ENCODE measurements at regions not wholly inside any gene's neighbourhood (a gene's known extent, or its start where the extent isn't known, plus 50 kb on each side); places are given as distances from the start of the nearest gene placed in this dataset.

DNA sequence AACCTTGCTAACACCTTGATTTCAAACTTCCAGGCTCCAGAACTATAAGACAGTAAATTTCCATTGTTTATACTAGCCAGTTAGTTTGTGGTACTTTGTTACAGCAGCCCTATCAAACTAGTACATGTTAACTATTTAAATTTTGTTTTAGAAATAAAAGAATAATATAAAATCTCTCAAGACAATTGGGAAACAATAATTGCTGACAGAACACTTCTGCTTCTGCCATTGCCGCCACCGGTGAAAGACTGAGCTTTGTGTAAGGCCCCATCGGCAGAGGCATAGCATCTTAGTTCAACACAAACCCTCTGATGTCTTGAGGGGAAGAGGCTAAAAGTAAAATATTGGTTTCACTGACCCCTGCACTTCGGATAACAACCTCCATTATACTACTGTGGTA is 1607.1 kb upstream of the SEL1L start:
- no peak overlapping the region for H3K4me3 ChIP-seq (ENCODE audit: low read depth, low read length, poor library complexity, severe bottlenecking)
- H3K9me2 ChIP-seq (ENCODE audit: low read depth, low read length): no peaks in the 10 kb centered on the region
- no peak overlapping the region for H3K4me2 ChIP-seq (ENCODE audit: low read length)
- TF ChIP-seq, protein P1, sequence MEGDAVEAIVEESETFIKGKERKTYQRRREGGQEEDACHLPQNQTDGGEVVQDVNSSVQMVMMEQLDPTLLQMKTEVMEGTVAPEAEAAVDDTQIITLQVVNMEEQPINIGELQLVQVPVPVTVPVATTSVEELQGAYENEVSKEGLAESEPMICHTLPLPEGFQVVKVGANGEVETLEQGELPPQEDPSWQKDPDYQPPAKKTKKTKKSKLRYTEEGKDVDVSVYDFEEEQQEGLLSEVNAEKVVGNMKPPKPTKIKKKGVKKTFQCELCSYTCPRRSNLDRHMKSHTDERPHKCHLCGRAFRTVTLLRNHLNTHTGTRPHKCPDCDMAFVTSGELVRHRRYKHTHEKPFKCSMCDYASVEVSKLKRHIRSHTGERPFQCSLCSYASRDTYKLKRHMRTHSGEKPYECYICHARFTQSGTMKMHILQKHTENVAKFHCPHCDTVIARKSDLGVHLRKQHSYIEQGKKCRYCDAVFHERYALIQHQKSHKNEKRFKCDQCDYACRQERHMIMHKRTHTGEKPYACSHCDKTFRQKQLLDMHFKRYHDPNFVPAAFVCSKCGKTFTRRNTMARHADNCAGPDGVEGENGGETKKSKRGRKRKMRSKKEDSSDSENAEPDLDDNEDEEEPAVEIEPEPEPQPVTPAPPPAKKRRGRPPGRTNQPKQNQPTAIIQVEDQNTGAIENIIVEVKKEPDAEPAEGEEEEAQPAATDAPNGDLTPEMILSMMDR (IDR thresholded peaks at IDR 0.05; ENCODE audit: low read length): no peak
- TF ChIP-seq EZH2 (IDR thresholded peaks at IDR 0.05; ENCODE audit: borderline replicate concordance, low read length): no peak
- H3K36me3 ChIP-seq (ENCODE audit: insufficient read depth, low read length): no peaks in the 10 kb centered on the region
- H3K9ac ChIP-seq (ENCODE audit: low read length): no peak overlapping the region
- H2AFZ ChIP-seq (ENCODE audit: low read length): no peak overlapping the region
- H3K9me3 ChIP-seq (ENCODE audit: low read length): no peaks in the 10 kb centered on the region
- no peaks in the 10 kb centered on the region for H3K27me3 ChIP-seq (ENCODE audit: insufficient read depth, low read length)
- H4K20me1 ChIP-seq (ENCODE audit: insufficient read depth, low read length): no peaks in the 10 kb centered on the region
- H3F3A ChIP-seq (ENCODE audit: insufficient read depth, low read length): no peaks in the 10 kb centered on the region
- no peaks in the 10 kb centered on the region for H3K4me1 ChIP-seq (ENCODE audit: insufficient read depth, low read length, severe bottlenecking)
- no peak overlapping the region for H3K27ac ChIP-seq (ENCODE audit: low read depth, low read length, poor library complexity, severe bottlenecking)
- H3K79me2 ChIP-seq (ENCODE audit: insufficient read depth, low read length): no peaks in the 10 kb centered on the region

DNA sequence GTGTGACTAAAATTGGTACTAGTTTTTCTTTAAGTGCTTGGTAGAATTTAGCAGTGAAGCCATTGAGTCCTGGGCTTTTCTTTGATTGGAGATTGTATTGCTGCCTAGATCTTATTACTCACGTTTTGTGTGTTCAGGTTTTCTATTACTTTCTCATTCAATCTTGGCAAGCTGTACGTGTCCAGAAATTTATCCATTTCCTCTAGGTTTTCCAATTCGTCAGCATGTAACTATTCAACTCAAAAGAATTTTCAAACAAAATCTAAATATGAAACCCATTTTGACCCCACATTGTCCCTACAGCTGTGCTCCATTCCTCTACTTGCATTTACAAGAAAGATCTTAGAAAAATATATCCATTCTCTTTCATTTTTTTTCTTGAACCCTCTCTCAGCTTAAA is 1613.4 kb upstream of the SEL1L start:
- Histone ChIP-seq H3K4me1 (ENCODE audit: insufficient read depth, low read length, severe bottlenecking) (no peaks in the 10 kb centered on the region), H3K9me2 (ENCODE audit: low read depth, low read length) (no peaks in the 10 kb centered on the region), H3K27ac (ENCODE audit: low read depth, low read length, poor library complexity, severe bottlenecking) (no peak overlapping the region), H3F3A (ENCODE audit: insufficient read depth, low read length) (no peaks in the 10 kb centered on the region), H3K79me2 (ENCODE audit: insufficient read depth, low read length) (no peaks in the 10 kb centered on the region), H3K4me2 (ENCODE audit: low read length) (no peak overlapping the region), H3K9me3 (ENCODE audit: low read length) (no peaks in the 10 kb centered on the region), H3K9ac (ENCODE audit: low read length) (no peak overlapping the region), H2AFZ (ENCODE audit: low read length) (no peak overlapping the region), H3K4me3 (ENCODE audit: low read depth, low read length, poor library complexity, severe bottlenecking) (no peak overlapping the region), H4K20me1 (ENCODE audit: insufficient read depth, low read length) (no peaks in the 10 kb centered on the region), H3K27me3 (ENCODE audit: insufficient read depth, low read length) (no peaks in the 10 kb centered on the region), H3K36me3 (ENCODE audit: insufficient read depth, low read length) (no peaks in the 10 kb centered on the region)
- TF ChIP-seq EZH2 (IDR thresholded peaks at IDR 0.05; ENCODE audit: borderline replicate concordance, low read length): no peak
- TF ChIP-seq, protein P1 (IDR thresholded peaks at IDR 0.05; ENCODE audit: low read length): no peak

- H3K79me2 ChIP-seq (ENCODE audit: insufficient read depth, low read length): no peaks in the 10 kb centered on the region
- TF ChIP-seq, protein P1 (IDR thresholded peaks at IDR 0.05; ENCODE audit: low read length): no peak
- TF ChIP-seq EZH2 (IDR thresholded peaks at IDR 0.05; ENCODE audit: borderline replicate concordance, low read length): no peak
- H2AFZ ChIP-seq (ENCODE audit: low read length): no peak overlapping the region
- no peaks in the 10 kb centered on the region for H4K20me1 ChIP-seq (ENCODE audit: insufficient read depth, low read length)
- H3K27me3 ChIP-seq (ENCODE audit: insufficient read depth, low read length): no peaks in the 10 kb centered on the region
- H3K4me1 ChIP-seq (ENCODE audit: insufficient read depth, low read length, severe bottlenecking): no peaks in the 10 kb centered on the region
- no peak overlapping the region for H3K9ac ChIP-seq (ENCODE audit: low read length)
- H3K9me3 ChIP-seq (ENCODE audit: low read length): no peaks in the 10 kb centered on the region
- H3K27ac ChIP-seq (ENCODE audit: low read depth, low read length, poor library complexity, severe bottlenecking): no peak overlapping the region
- H3K4me3 ChIP-seq (ENCODE audit: low read depth, low read length, poor library complexity, severe bottlenecking): no peak overlapping the region
- H3K36me3 ChIP-seq (ENCODE audit: insufficient read depth, low read length): no peaks in the 10 kb centered on the region
- no peak overlapping the region for H3K4me2 ChIP-seq (ENCODE audit: low read length)
- no peaks in the 10 kb centered on the region for H3K9me2 ChIP-seq (ENCODE audit: low read depth, low read length)
- H3F3A ChIP-seq (ENCODE audit: insufficient read depth, low read length): no peaks in the 10 kb centered on the region
These were observed 1617.9 kb upstream of the SEL1L start for GRCh38 chr14:83151571-83151970.
